NCI-H510A (cell line): ENCODE measurements at regions not wholly inside any gene's neighbourhood (a gene's known extent, or its start where the extent isn't known, plus 50 kb on each side); places are given as distances from the start of the nearest gene placed in this dataset.

ENCODE experiments used
- DNase-seq: peaks from one replicate; lab custom pipeline; 2025; lab: John Stamatoyannopoulos, UW

- DNase-seq: no peak
Observed at GRCh38 chr16:5480431-5481195, 383.0 kb upstream of the EEF2KMT start.

GRCh38 chr16:5479926-5480325 is 382.3 kb upstream of the EEF2KMT start:
- DNase-seq: no peak

GRCh38 chr16:5478036-5478435 is 380.4 kb upstream of the EEF2KMT start:
- DNase-seq: no peak

- no peak for DNase-seq
Observed at GRCh38 chr16:5477251-5477650, 379.7 kb upstream of the EEF2KMT start.

GRCh38 chr16:5472552-5472951 is 375.0 kb upstream of the EEF2KMT start:
- DNase-seq: no peak

- DNase-seq: no peak
Observed at GRCh38 chr16:5468488-5468887, 370.9 kb upstream of the EEF2KMT start.

GRCh38 chr16:5467552-5467951 is 370.0 kb upstream of the EEF2KMT start:
- DNase-seq: no peak

GRCh38 chr16:5466551-5466950 is 369.0 kb upstream of the EEF2KMT start:
- DNase-seq: no peak

- DNase-seq: no peak
Observed at GRCh38 chr16:5465714-5466113, 368.1 kb upstream of the EEF2KMT start.

- no peak for DNase-seq
Observed at GRCh38 chr16:5463820-5464219, 366.2 kb upstream of the EEF2KMT start.

GRCh38 chr16:5461574-5461973 is 364.0 kb upstream of the EEF2KMT start:
- DNase-seq: no peak

GRCh38 chr16:5461141-5461540 is 363.5 kb upstream of the EEF2KMT start:
- DNase-seq: no peak

- no peak for DNase-seq
Observed at GRCh38 chr16:5460701-5461100, 363.1 kb upstream of the EEF2KMT start.

- DNase-seq: no peak
Observed at GRCh38 chr16:5459863-5460262, 362.3 kb upstream of the EEF2KMT start.

GRCh38 chr16:5455110-5455509 is 357.5 kb upstream of the EEF2KMT start:
- DNase-seq: no peak

- DNase-seq: no peak
Observed at GRCh38 chr16:5454349-5454748, 356.8 kb upstream of the EEF2KMT start.

GRCh38 chr16:5451641-5452040 is 354.0 kb upstream of the EEF2KMT start:
- no peak for DNase-seq

- no peak for DNase-seq
Observed at GRCh38 chr16:5450409-5451104, 353.0 kb upstream of the EEF2KMT start.

- DNase-seq: no peak
Observed at GRCh38 chr16:5449901-5450300, 352.3 kb upstream of the EEF2KMT start.

GRCh38 chr16:5448798-5449197 is 351.2 kb upstream of the EEF2KMT start:
- no peak for DNase-seq

GRCh38 chr16:5447734-5448133 is 350.1 kb upstream of the EEF2KMT start:
- DNase-seq: no peak

GRCh38 chr16:5446623-5447240 is 349.1 kb upstream of the EEF2KMT start:
- DNase-seq: no peak

- DNase-seq: no peak
Observed at GRCh38 chr16:5444189-5444588, 346.6 kb upstream of the EEF2KMT start.
